PFSK-1 (cell line): ENCODE measurements at regions not wholly inside any gene's neighbourhood (a gene's known extent, or its start where the extent isn't known, plus 50 kb on each side); places are given as distances from the start of the nearest gene placed in this dataset.

ENCODE experiments used
- FOXP2 ChIP-seq: optimal IDR thresholded peaks from 2 replicates; pipeline ENCODE3; 2011; ENCODE audit warnings: borderline replicate concordance, control low read depth, inconsistent platforms; ENCODE audit not compliant: insufficient read depth; ENCODE audit errors: extremely low read length, extremely low read depth
- POLR2AphosphoS5 ChIP-seq: IDR thresholded peaks from 2 replicates; pipeline ENCODE4 v1.6.1; 2012; ENCODE audit warnings: low read depth, mild to moderate bottlenecking, control low read depth, low read length, moderate library complexity
- REST ChIP-seq, 2 experiments: IDR thresholded peaks; 2 replicates each; pipeline versions ENCODE4 v1.6.1 to v1.8.0; 2011 to 2012; ENCODE audit warnings: low read depth in 2 of 2, low read length in 2 of 2, control low read depth in 1 of 2, inconsistent platforms in 1 of 2, mild to moderate bottlenecking in 1 of 2, moderate library complexity in 1 of 2; ENCODE audit not compliant: insufficient read depth in 1 of 2
- SIN3A ChIP-seq: IDR thresholded peaks from 2 replicates; pipeline ENCODE4 v1.6.1; 2012; ENCODE audit warnings: mild to moderate bottlenecking, low read length, moderate library complexity, borderline replicate concordance; ENCODE audit not compliant: insufficient read depth
- TAF1 ChIP-seq: IDR thresholded peaks from 2 replicates; pipeline ENCODE4 v1.6.1; 2012; ENCODE audit warnings: low read length, control low read depth, borderline replicate concordance; ENCODE audit not compliant: insufficient read depth

- no peak for TF ChIP-seq REST (IDR thresholded peaks at IDR 0.05; ENCODE audit: insufficient read depth in 1 of 2, low read depth in 2 of 2, low read length in 2 of 2)
- TF ChIP-seq TAF1: no peak
- TF ChIP-seq SIN3A: no peak
- TF ChIP-seq POLR2AphosphoS5: no peak
- TF ChIP-seq FOXP2: no peak
Observed at GRCh38 chr12:58656254-58657009, 263.9 kb downstream of the LRIG3 start.

GRCh38 chr12:58657190-58657589, 263.1 kb downstream of the LRIG3 start:
- TF ChIP-seq POLR2AphosphoS5 (no peak), SIN3A (no peak), FOXP2 (no peak), TAF1 (no peak), REST (IDR thresholded peaks at IDR 0.05; ENCODE audit: insufficient read depth in 1 of 2, low read depth in 2 of 2, low read length in 2 of 2) (no peak)

- TF ChIP-seq FOXP2 (no peak), POLR2AphosphoS5 (no peak), REST (IDR thresholded peaks at IDR 0.05; ENCODE audit: insufficient read depth in 1 of 2, low read depth in 2 of 2, low read length in 2 of 2) (no peak), TAF1 (no peak), SIN3A (no peak)
Observed at GRCh38 chr12:58665375-58665774, 254.9 kb downstream of the LRIG3 start.

- TF ChIP-seq FOXP2 (no peak), SIN3A (no peak), REST (IDR thresholded peaks at IDR 0.05; ENCODE audit: insufficient read depth in 1 of 2, low read depth in 2 of 2, low read length in 2 of 2) (no peak), TAF1 (no peak), POLR2AphosphoS5 (no peak)
Observed at GRCh38 chr12:58668233-58668632, 252.1 kb downstream of the LRIG3 start.

- no peak for TF ChIP-seq TAF1
- TF ChIP-seq POLR2AphosphoS5: no peak
- TF ChIP-seq FOXP2: no peak
- no peak for TF ChIP-seq SIN3A
- TF ChIP-seq REST (IDR thresholded peaks at IDR 0.05; ENCODE audit: insufficient read depth in 1 of 2, low read depth in 2 of 2, low read length in 2 of 2): no peak
Observed at GRCh38 chr12:58668871-58669270, 251.4 kb downstream of the LRIG3 start.
